ENCODE measurements at regions not wholly inside any gene's neighbourhood (a gene's known extent, or its start where the extent isn't known, plus 50 kb on each side); places are given as distances from the start of the nearest gene placed in this dataset.

GRCh38 chr15:81987628-81988027, 58.2 kb downstream of the MEX3B start:
- Histone ChIP-seq H3K9me3 (no peaks in the 10 kb centered on the region; the same call in 1 of the 2 replicates), H3K4me3 (ENCODE audit: low read depth, low read length) (no peak overlapping the region), H3K4me1 (no peaks in the 10 kb centered on the region), H3K36me3 (no peaks in the 10 kb centered on the region), H3K27me3 (0 out of 2 replicates have a peak, but pooled peaks cover 3% of the 10 kb centered on the region)
- no peak for DNase-seq
- TF ChIP-seq CTCF (IDR thresholded peaks at IDR 0.05; ENCODE audit: low read depth, low read length), result no peak

- no peaks in the 10 kb centered on the region for H3K4me1 ChIP-seq
- no peak for TF ChIP-seq CTCF (IDR thresholded peaks at IDR 0.05; ENCODE audit: low read depth, low read length)
- 0 out of 2 replicates have a peak, but pooled peaks cover under 1% of the 10 kb centered on the region for H3K27me3 ChIP-seq
- H3K9me3 ChIP-seq, result no peaks in the 10 kb centered on the region
- DNase-seq, result no peak
- no peak overlapping the region for H3K4me3 ChIP-seq (ENCODE audit: low read depth, low read length)
- no peaks in the 10 kb centered on the region for H3K36me3 ChIP-seq
These were observed 62.3 kb downstream of the MEX3B start for GRCh38 chr15:81983497-81983896.

GRCh38 chr15:81982808-81983207, 63.0 kb downstream of the MEX3B start:
- no peak for TF ChIP-seq CTCF (IDR thresholded peaks at IDR 0.05; ENCODE audit: low read depth, low read length)
- Histone ChIP-seq H3K9me3 (no peaks in the 10 kb centered on the region), H3K36me3 (no peaks in the 10 kb centered on the region), H3K27me3 (no peaks in the 10 kb centered on the region), H3K4me1 (no peaks in the 10 kb centered on the region), H3K4me3 (ENCODE audit: low read depth, low read length) (no peak overlapping the region)
- DNase-seq, result no peak

GRCh38 chr15:81981908-81982307, 63.9 kb downstream of the MEX3B start:
- no peak for TF ChIP-seq CTCF (IDR thresholded peaks at IDR 0.05; ENCODE audit: low read depth, low read length)
- Histone ChIP-seq H3K4me1 (no peaks in the 10 kb centered on the region), H3K27me3 (no peaks in the 10 kb centered on the region), H3K9me3 (no peaks in the 10 kb centered on the region), H3K36me3 (no peaks in the 10 kb centered on the region), H3K4me3 (ENCODE audit: low read depth, low read length) (no peak overlapping the region)
- DNase-seq, result no peak

GRCh38 chr15:81977464-81977863, 68.4 kb downstream of the MEX3B start:
- Histone ChIP-seq H3K4me3 (ENCODE audit: low read depth, low read length) (no peak overlapping the region), H3K36me3 (no peaks in the 10 kb centered on the region), H3K27me3 (no peaks in the 10 kb centered on the region), H3K4me1 (no peaks in the 10 kb centered on the region), H3K9me3 (no peaks in the 10 kb centered on the region)
- no peak for TF ChIP-seq CTCF (IDR thresholded peaks at IDR 0.05; ENCODE audit: low read depth, low read length)
- no peak for DNase-seq

GRCh38 chr15:81968691-81969090, 77.1 kb downstream of the MEX3B start:
- Histone ChIP-seq H3K36me3 (no peaks in the 10 kb centered on the region), H3K4me3 (ENCODE audit: low read depth, low read length) (no peak overlapping the region), H3K27me3 (no peaks in the 10 kb centered on the region), H3K4me1 (no peaks in the 10 kb centered on the region), H3K9me3 (no peaks in the 10 kb centered on the region)
- TF ChIP-seq CTCF (IDR thresholded peaks at IDR 0.05; ENCODE audit: low read depth, low read length), result no peak
- DNase-seq, result no peak
